Suprapubic skin (tissue), 3 donors: ENCODE measurements at regions not wholly inside any gene's neighbourhood (a gene's known extent, or its start where the extent isn't known, plus 50 kb on each side); places are given as distances from the start of the nearest gene placed in this dataset.

Source experiments
- EP300 ChIP-seq: sonication (generic); formaldehyde crosslinking; IDR thresholded peaks from one replicate; pipeline ENCODE4 v1.6.1; 2017; ENCODE audit warnings: antibody characterized with exemption
- POLR2A ChIP-seq, 2 donors: fragments of 450-650 bp; IDR thresholded peaks; one replicate each; pipeline ENCODE4 v1.6.1; 2017; ENCODE audit warnings: antibody characterized with exemption in 2 of 2, mild to moderate bottlenecking in 2 of 2, moderate library complexity in 2 of 2
- TF ChIP-seq, protein P1 (sequence below), 2 donors: fragments of 200-600 bp in 1 of 2; fragments of 450-650 bp in 1 of 2; sonication (generic) in 1 of 2; IDR thresholded peaks; one replicate each; pipeline ENCODE4 v1.5.1; 2016 to 2019; ENCODE audit warnings: antibody characterized with exemption in 2 of 2, mild to moderate bottlenecking in 1 of 2, moderate library complexity in 1 of 2

- TF ChIP-seq, protein P1, sequence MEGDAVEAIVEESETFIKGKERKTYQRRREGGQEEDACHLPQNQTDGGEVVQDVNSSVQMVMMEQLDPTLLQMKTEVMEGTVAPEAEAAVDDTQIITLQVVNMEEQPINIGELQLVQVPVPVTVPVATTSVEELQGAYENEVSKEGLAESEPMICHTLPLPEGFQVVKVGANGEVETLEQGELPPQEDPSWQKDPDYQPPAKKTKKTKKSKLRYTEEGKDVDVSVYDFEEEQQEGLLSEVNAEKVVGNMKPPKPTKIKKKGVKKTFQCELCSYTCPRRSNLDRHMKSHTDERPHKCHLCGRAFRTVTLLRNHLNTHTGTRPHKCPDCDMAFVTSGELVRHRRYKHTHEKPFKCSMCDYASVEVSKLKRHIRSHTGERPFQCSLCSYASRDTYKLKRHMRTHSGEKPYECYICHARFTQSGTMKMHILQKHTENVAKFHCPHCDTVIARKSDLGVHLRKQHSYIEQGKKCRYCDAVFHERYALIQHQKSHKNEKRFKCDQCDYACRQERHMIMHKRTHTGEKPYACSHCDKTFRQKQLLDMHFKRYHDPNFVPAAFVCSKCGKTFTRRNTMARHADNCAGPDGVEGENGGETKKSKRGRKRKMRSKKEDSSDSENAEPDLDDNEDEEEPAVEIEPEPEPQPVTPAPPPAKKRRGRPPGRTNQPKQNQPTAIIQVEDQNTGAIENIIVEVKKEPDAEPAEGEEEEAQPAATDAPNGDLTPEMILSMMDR (IDR thresholded peaks at IDR 0.05) = no peak
- TF ChIP-seq EP300 = no peak
- TF ChIP-seq POLR2A (IDR thresholded peaks at IDR 0.05) = no peak
Observed at GRCh38 chr14:104301731-104302460, 163.5 kb downstream of the KIF26A start.
